Stimulated activated CD8-positive, alpha-beta memory T cell treated with anti-CD3 and anti-CD28 coated beads, Interleukin-12 subunit alpha, Interleukin-12 subunit beta, amount 100 ng/mL, for 4 hours (primary cell): ENCODE measurements at regions not wholly inside any gene's neighbourhood (a gene's known extent, or its start where the extent isn't known, plus 50 kb on each side); places are given as distances from the start of the nearest gene placed in this dataset.

Experiments
- DNase-seq: peaks from one replicate; pipeline ENCODE4 v3.0.0-alpha.2; 2020; ENCODE audit warnings: low read depth

- DNase-seq, result no peak
These were observed 146.9 kb upstream of the DMAC1 start for GRCh38 chr9:7946458-7946857.

- DNase-seq, result no peak
These were observed 145.0 kb upstream of the DMAC1 start for GRCh38 chr9:7944572-7944971.

- no peak for DNase-seq
These were observed 138.3 kb upstream of the DMAC1 start for GRCh38 chr9:7937761-7938491.

- DNase-seq, result no peak
These were observed 137.4 kb upstream of the DMAC1 start for GRCh38 chr9:7936996-7937395.

GRCh38 chr9:7936163-7936562, 136.6 kb upstream of the DMAC1 start:
- DNase-seq, result no peak

GRCh38 chr9:7935681-7936080, 136.1 kb upstream of the DMAC1 start:
- DNase-seq, result no peak

GRCh38 chr9:7932767-7933166, 133.2 kb upstream of the DMAC1 start:
- DNase-seq, result no peak

GRCh38 chr9:7930613-7931012, 131.0 kb upstream of the DMAC1 start:
- no peak for DNase-seq

GRCh38 chr9:7921545-7922197, 122.1 kb upstream of the DMAC1 start:
- DNase-seq, result no peak

GRCh38 chr9:7912037-7912535, 112.5 kb upstream of the DMAC1 start:
- no peak for DNase-seq

- DNase-seq, result no peak
These were observed 110.9 kb upstream of the DMAC1 start for GRCh38 chr9:7910426-7911020.

GRCh38 chr9:7909537-7909936, 110.0 kb upstream of the DMAC1 start:
- DNase-seq, result no peak

GRCh38 chr9:7907551-7908337, 108.2 kb upstream of the DMAC1 start:
- DNase-seq, result no peak

- no peak for DNase-seq
These were observed 107.4 kb upstream of the DMAC1 start for GRCh38 chr9:7906783-7907550.

- no peak for DNase-seq
These were observed 102.0 kb upstream of the DMAC1 start for GRCh38 chr9:7901621-7902020.

- no peak for DNase-seq
These were observed 101.0 kb upstream of the DMAC1 start for GRCh38 chr9:7900541-7900940.

GRCh38 chr9:7899753-7900152, 100.2 kb upstream of the DMAC1 start:
- DNase-seq, result no peak

- DNase-seq, result no peak
These were observed 94.7 kb upstream of the DMAC1 start for GRCh38 chr9:7894231-7894630.

- no peak for DNase-seq
These were observed 93.4 kb upstream of the DMAC1 start for GRCh38 chr9:7892975-7893374.

- peak; percentile 7 for DNase-seq
These were observed 80.1 kb upstream of the DMAC1 start for GRCh38 chr9:7879551-7880245.
